ENCODE measurements at regions not wholly inside any gene's neighbourhood (a gene's known extent, or its start where the extent isn't known, plus 50 kb on each side); places are given as distances from the start of the nearest gene placed in this dataset.

DNA sequence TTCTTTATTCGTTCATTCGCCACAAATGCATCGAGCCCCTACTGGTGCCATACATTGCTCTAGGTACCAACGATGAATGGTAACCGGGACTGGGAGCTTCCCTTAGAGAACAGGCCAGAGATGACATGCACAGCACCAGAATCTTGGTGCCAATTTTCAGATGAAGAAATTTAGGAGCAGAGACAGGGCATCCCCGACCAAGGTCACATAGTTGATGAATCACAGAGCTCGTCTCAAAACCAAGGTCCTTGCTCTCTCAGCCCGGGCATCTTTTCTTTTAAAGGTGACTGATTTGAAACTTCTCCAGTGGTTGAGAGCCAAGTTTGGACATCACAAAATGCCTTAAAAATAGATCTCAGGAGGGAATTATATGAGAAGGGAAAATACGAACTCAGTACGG, 73.2 kb upstream of the C16orf82 start:
- DNase-seq, result no peak

DNA sequence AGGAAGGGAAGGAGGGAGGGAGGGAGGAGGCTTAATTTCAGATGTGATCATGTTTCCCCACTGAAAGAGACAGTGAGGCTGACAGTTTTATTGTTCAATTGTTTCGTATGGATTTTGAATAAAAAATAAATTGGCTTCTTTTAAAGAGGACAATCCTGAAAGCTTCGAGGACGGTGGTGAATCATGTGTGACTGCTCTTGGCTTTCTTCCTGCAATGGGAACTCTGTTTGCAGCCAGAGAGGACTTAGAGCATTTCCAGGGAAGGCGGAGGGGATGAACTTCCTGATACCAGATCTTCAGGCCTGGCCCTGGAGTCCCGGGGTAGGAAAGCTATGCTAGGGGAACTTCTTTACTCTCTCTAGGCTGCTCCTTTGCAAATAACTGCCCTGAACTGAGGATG, 72.8 kb upstream of the C16orf82 start:
- no peak for DNase-seq

DNA sequence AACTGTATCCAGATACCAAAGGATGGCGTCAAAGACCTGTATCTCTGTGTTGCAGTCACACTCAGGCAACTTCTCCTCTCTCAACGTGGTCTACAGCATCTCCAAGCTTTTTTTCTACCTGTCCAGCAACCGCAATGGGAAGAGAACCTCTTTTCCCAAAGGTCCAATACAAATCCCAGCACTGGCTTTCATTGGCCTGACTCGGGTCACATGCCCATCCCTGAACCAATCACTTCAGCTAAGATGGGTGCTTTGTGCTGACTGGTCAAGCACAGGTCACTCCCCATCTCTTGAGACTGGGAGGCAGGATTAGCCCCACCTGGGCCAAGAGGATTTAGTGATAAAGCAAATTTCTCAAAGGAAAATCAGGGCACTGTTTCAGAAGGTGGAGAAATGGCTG, 71.2 kb upstream of the C16orf82 start:
- no peak for DNase-seq

DNA sequence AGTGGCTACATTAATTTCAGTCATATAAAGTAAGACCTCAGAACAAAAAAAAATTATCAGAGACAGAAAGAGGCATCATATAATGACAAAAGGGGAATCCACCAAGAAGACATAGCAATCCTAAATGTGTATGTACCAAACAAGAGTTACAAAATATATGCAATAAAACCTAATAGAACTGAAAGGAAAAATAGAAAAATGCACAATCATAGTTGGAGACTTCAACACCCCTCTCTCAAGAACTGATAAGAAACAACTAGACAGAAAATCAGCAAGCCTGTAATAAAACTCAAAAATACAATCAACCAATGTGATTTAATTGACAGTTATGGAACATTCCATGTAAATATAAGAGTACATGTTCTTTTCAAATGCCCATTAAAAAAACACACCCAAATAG, 61.3 kb upstream of the C16orf82 start:
- DNase-seq, result no peak

Measured in NCI-H2029 (cell line).